ENCODE measurements at regions not wholly inside any gene's neighbourhood (a gene's known extent, or its start where the extent isn't known, plus 50 kb on each side); places are given as distances from the start of the nearest gene placed in this dataset.

DNA sequence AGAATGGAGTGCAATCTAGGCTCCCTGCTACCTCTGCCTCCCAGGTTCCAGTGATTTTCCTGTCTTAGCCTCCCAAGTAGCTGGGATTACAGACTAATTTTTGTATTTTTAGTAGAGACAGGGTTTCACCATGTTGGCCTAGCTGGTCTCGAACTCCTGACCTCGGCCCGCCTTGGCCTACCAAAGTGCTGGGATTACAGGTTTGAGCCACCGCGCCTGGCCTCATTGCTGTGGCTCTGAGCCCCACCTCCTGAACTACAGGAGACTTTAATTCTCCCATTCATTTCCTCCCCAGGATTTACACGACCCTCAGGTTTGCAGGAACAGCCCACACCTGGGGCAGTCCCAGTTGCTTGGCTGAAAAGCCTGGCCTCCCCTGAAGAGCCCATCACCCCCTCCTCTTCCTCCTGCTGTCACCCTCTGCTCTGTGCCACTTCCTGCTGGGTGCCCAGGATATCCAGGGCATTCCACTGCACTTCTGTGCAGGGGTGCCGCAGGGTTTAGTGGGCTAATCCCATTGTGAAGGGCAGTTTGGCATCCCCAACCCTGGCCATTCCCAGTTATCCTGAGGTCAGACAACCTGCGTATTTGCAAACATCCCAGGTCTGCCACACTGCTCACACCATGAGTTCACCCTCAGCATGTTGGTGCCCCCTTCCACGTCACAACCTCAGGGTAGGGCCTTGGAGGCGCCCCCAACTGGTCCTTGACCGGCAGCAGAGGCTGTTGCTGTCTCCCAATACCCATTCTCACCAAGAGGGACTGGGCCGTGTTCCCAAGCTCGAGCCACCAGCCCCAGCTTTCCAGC is 265.0 kb upstream of the IRX4 start:
- TF ChIP-seq CTCF (IDR thresholded peaks at IDR 0.05; ENCODE audit: low read length) (no peak), EZH2 (IDR thresholded peaks at IDR 0.05; ENCODE audit: borderline replicate concordance, low read length) (no peak)

All from OCI-LY1 (cell line).